Fibroblast of lung (primary cell): ENCODE measurements at regions not wholly inside any gene's neighbourhood (a gene's known extent, or its start where the extent isn't known, plus 50 kb on each side); places are given as distances from the start of the nearest gene placed in this dataset.
"Not testable (repeated sequence)": the region's sequence is repeated elsewhere in the genome, so short reads cannot be mapped to it uniquely, and the experiment has no call there.

Source experiments
- DNase-seq, 2 donors: peaks; one replicate each; pipeline versions ENCODE4 v3.0.0 to v3.0.0-alpha.2; 2010; ENCODE audit warnings: low read depth in 2 of 2
- H2AFZ ChIP-seq: 2 replicates; pipeline ENCODE4 v1.5.1; 2012; ENCODE audit warnings: low read length, control low read depth, inconsistent platforms
- H3K27ac ChIP-seq: 2 replicates; pipeline ENCODE4 v1.5.1; 2011; ENCODE audit warnings: low read length, control low read depth; ENCODE audit not compliant: insufficient read depth
- H3K27me3 ChIP-seq: 2 replicates; pipeline ENCODE4 v1.5.1; 2011; ENCODE audit warnings: mild to moderate bottlenecking, low read length; ENCODE audit not compliant: control insufficient read depth, insufficient read depth
- H3K36me3 ChIP-seq: 2 replicates; pipeline ENCODE4 v1.5.1; 2011; ENCODE audit warnings: low read length; ENCODE audit not compliant: control insufficient read depth, insufficient read depth
- H3K4me1 ChIP-seq: 2 replicates; pipeline ENCODE4 v1.5.1; 2011; ENCODE audit warnings: low read length; ENCODE audit not compliant: control insufficient read depth, insufficient read depth; ENCODE audit errors: extremely low read depth
- H3K4me2 ChIP-seq: 2 replicates; pipeline ENCODE4 v1.5.1; 2011; ENCODE audit warnings: low read length, control low read depth; ENCODE audit not compliant: insufficient read depth; ENCODE audit errors: extremely low read depth
- H3K4me3 ChIP-seq, 4 experiments: fragments of 200-600 bp in 1 of 4; sonication (generic) in 1 of 4; replicated peaks in 1 of 4; 2 replicates each; pipeline ENCODE4 v1.5.1; 2011 to 2016; ENCODE audit warnings: low read length in 4 of 4, low read depth in 3 of 4, mild to moderate bottlenecking in 3 of 4, control low read depth in 2 of 4, inconsistent platforms in 1 of 4, mixed read lengths in 1 of 4; ENCODE audit not compliant: insufficient read depth in 1 of 4; ENCODE audit errors: control extremely low read depth in 1 of 4
- H3K79me2 ChIP-seq: 2 replicates; pipeline ENCODE4 v1.5.1; 2012; ENCODE audit warnings: mild to moderate bottlenecking, low read length, inconsistent platforms; ENCODE audit not compliant: control insufficient read depth, insufficient read depth
- H3K9ac ChIP-seq: 2 replicates; pipeline ENCODE4 v1.5.1; 2011; ENCODE audit warnings: mild to moderate bottlenecking, low read length, control low read depth; ENCODE audit not compliant: insufficient read depth
- H3K9me3 ChIP-seq: 2 replicates; pipeline ENCODE4 v1.5.1; 2012; ENCODE audit warnings: low read depth, low read length; ENCODE audit not compliant: control insufficient read depth, insufficient read depth
- H4K20me1 ChIP-seq: 2 replicates; pipeline ENCODE4 v1.5.1; 2011; ENCODE audit warnings: low read length; ENCODE audit not compliant: control insufficient read depth, insufficient read depth; ENCODE audit errors: extremely low read depth
- EZH2 ChIP-seq: IDR thresholded peaks from 2 replicates; pipeline ENCODE4 v1.5.1; 2012; ENCODE audit warnings: low read length, control low read depth, mild to moderate bottlenecking; ENCODE audit errors: missing control alignments
- TF ChIP-seq, protein P1 (sequence below), 2 donors: IDR thresholded peaks in 1 of 2; conservative IDR thresholded peaks in 1 of 2; 1 replicate in 1 of 2; 2 replicates in 1 of 2; pipeline ENCODE4 v1.5.1; 2011 to 2012; ENCODE audit warnings: low read length in 2 of 2, control low read depth in 1 of 2, inconsistent platforms in 1 of 2, low read depth in 1 of 2, mild to moderate bottlenecking in 1 of 2

DNA sequence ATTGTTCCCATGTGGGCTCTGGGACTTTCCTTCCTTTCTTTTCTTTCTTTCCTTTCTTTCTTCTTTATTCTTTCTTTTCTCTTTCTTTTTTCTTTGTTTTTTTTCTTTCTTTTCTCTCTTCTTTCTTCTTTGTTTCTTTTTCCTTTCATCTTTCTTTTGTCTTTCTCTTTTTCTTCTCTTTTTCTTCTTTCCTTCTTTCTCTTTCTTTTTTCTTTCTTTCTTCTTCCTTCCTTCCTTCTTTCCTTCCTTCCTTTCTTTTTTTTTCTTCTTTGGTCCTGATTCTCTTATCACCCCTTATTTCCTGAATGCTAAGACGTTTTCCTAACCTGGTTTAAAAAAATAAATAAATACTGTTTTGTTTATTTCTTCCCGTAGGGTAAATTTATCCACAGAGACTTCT, 93.2 kb downstream of the CRLF2 start:
- Histone ChIP-seq H4K20me1 (no peaks in the 10 kb centered on the region), H3K4me2 (no peak overlapping the region), H3K4me1 (no peaks in the 10 kb centered on the region), H3K9ac (no peak overlapping the region), H3K79me2 (no peaks in the 10 kb centered on the region), H2AFZ (no peak overlapping the region), H3K4me3 (no peak overlapping the region), H3K27ac (no peak overlapping the region), H3K36me3 (no peaks in the 10 kb centered on the region), H3K27me3 (no peaks in the 10 kb centered on the region), H3K9me3 (no peaks in the 10 kb centered on the region)
- no peak for DNase-seq
- TF ChIP-seq, protein P1, sequence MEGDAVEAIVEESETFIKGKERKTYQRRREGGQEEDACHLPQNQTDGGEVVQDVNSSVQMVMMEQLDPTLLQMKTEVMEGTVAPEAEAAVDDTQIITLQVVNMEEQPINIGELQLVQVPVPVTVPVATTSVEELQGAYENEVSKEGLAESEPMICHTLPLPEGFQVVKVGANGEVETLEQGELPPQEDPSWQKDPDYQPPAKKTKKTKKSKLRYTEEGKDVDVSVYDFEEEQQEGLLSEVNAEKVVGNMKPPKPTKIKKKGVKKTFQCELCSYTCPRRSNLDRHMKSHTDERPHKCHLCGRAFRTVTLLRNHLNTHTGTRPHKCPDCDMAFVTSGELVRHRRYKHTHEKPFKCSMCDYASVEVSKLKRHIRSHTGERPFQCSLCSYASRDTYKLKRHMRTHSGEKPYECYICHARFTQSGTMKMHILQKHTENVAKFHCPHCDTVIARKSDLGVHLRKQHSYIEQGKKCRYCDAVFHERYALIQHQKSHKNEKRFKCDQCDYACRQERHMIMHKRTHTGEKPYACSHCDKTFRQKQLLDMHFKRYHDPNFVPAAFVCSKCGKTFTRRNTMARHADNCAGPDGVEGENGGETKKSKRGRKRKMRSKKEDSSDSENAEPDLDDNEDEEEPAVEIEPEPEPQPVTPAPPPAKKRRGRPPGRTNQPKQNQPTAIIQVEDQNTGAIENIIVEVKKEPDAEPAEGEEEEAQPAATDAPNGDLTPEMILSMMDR (conservative IDR thresholded peaks at IDR 0.05 in 1 of 2, IDR thresholded peaks at IDR 0.05 in 1 of 2; ENCODE audit: low read depth in 1 of 2, low read length in 2 of 2), result no peak
- no peak for TF ChIP-seq EZH2

DNA sequence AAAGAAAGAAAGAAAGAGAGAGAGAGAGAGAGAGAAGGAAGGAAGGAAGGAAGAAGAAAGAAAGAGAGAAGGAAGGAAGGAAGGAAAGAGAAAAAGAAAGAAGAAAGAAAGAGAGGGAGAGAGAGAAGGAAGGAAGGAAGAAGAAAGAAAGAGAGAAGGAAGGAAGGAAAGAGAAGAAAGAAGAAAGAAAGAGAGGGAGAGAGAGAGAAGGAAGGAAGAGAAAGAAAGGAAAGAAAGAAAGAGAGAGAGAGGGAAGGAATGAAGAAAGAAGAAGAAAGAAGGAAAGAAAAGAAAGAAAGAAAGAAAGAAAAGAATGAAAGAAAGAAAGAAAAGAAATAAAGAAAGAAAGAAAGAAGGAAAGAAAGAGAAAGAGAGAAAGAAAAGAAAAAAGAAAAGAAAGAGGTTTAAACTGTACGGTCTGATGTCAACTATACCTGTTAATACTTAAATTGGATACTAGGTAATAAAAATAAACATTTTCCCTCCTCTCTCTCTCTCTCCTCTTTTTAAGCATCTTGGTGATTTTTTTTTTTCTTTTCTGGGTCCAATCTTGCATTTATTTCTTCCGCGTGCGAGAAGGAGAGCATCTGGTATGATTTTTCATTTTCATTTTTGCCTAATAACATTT, 93.8 kb downstream of the CRLF2 start:
- Histone ChIP-seq H3K36me3 (no peaks in the 10 kb centered on the region), H3K4me2 (no peak overlapping the region), H3K79me2 (no peaks in the 10 kb centered on the region), H3K27ac (no peak overlapping the region), H3K4me3 (no peak overlapping the region), H3K27me3 (no peaks in the 10 kb centered on the region), H3K9ac (no peak overlapping the region), H2AFZ (no peak overlapping the region), H3K4me1 (no peaks in the 10 kb centered on the region), H3K9me3 (no peaks in the 10 kb centered on the region), H4K20me1 (no peaks in the 10 kb centered on the region)
- no peak for TF ChIP-seq EZH2
- TF ChIP-seq, protein P1 (conservative IDR thresholded peaks at IDR 0.05 in 1 of 2, IDR thresholded peaks at IDR 0.05 in 1 of 2; ENCODE audit: low read depth in 1 of 2, low read length in 2 of 2), result no peak
- DNase-seq, result no peak

DNA sequence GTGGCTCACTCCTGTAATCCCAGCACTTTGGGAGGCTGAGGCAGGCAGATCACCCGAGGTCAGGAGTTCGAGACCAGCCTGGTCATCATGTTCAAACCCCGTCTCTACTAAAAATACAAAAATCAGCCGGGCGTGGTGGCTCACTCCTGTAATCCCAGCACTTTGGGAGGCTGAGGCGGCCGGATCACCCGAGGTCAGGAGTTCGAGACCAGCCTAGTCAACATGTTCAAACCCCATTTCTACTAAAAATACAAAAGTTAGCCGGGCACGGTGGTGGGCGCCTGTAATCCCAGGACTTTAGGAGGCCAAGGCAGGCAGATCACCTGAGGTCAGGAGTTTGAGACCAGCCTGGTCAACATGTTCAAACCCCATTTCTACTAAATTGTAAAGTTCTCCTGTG, 97.0 kb downstream of the CRLF2 start:
- H3K79me2 ChIP-seq, H3K27me3 ChIP-seq, H3K27ac ChIP-seq, H3K36me3 ChIP-seq, DNase-seq, H3K9me3 ChIP-seq, H2AFZ ChIP-seq, H3K4me2 ChIP-seq, H3K9ac ChIP-seq, H3K4me3 ChIP-seq, H3K4me1 ChIP-seq, H4K20me1 ChIP-seq: not testable (repeated sequence)
